ENCODE measurements at regions not wholly inside any gene's neighbourhood (a gene's known extent, or its start where the extent isn't known, plus 50 kb on each side); places are given as distances from the start of the nearest gene placed in this dataset.

DNA sequence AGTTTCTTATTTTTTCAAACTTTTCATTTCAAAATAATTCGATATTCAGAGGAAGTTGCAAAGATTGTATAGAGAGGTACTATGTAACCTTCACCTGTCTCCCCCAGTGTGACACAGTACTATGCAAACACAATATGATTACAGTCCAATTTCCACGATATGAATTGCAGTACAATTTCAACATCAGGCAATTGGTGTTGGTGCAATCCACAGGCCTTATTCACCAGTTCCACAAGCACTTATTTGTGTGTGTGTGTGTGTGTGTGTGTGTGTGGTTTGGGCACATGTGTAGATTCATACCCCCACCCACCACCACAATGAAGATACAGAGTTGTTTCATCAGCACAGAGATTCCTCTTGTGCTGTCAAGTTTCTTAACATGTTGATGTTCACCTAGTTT lies 69.7 kb upstream of the ARL4C start (continued):
- TF ChIP-seq ZNF274 (IDR thresholded peaks at IDR 0.05; ENCODE audit: borderline replicate concordance, extremely low read depth, low read length): no peak
